WERI-Rb-1 (cell line): ENCODE measurements at regions not wholly inside any gene's neighbourhood (a gene's known extent, or its start where the extent isn't known, plus 50 kb on each side); places are given as distances from the start of the nearest gene placed in this dataset.

Experiments used
- DNase-seq: peaks from one replicate; pipeline ENCODE4 v3.0.0-alpha.2; 2020
- H3K27ac ChIP-seq: fragments of 250-450 bp; sonication (Bioruptor Pico); 2 replicates; pipeline ENCODE4 v1.5.1; 2020; ENCODE audit warnings: mild to moderate bottlenecking, moderate library complexity
- H3K27me3 ChIP-seq: fragments of 250-450 bp; sonication (Bioruptor Pico); 2 replicates; pipeline ENCODE4 v1.5.1; 2021; ENCODE audit warnings: mild to moderate bottlenecking, low read depth, moderate library complexity; ENCODE audit not compliant: insufficient read depth, severe bottlenecking
- H3K36me3 ChIP-seq: fragments of 250-450 bp; sonication (Bioruptor Pico); 2 replicates; pipeline ENCODE4 v1.5.1; 2020; ENCODE audit warnings: mild to moderate bottlenecking, moderate library complexity
- H3K4me3 ChIP-seq: 2 replicates; pipeline ENCODE4 v1.5.1; 2011; ENCODE audit warnings: low read depth, mild to moderate bottlenecking, control low read depth, low read length
- H3K9me3 ChIP-seq: fragments of 250-450 bp; sonication (Bioruptor Pico); 2 replicates; pipeline ENCODE4 v1.5.1; 2021; ENCODE audit warnings: mild to moderate bottlenecking, moderate library complexity; ENCODE audit not compliant: severe bottlenecking
- TF ChIP-seq, protein P1 (sequence below): IDR thresholded peaks from 2 replicates; pipeline ENCODE4 v1.5.1; 2011; ENCODE audit warnings: low read depth, mild to moderate bottlenecking, control low read depth, inconsistent platforms, low read length

DNA sequence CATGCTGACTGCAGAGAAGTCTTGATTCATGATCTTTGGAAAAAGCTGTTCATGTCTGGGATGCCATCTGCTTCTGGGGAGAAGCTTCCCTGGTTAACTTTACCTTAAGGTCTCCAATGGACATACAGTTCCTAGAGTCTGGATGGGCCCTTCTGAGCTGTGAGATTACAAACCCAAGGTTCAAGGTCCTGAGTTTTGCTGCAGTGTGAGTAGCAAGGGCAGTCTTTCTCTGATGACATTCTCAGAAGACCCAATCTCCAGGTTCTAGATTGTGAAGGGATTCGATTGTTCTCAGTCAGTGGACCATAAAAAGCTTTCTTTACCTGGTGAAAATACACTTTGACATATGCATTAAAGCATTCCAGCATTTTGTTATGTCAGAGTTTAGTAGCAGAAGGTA lies 179.2 kb downstream of the AASDH start:
- no peak overlapping the region for H3K27ac ChIP-seq
- DNase-seq: no peak
- H3K36me3 ChIP-seq: peaks cover 30% of the 10 kb centered on the region
- no peaks in the 10 kb centered on the region for H3K27me3 ChIP-seq
- H3K9me3 ChIP-seq: peaks cover 7% of the 10 kb centered on the region
- TF ChIP-seq, protein P1, sequence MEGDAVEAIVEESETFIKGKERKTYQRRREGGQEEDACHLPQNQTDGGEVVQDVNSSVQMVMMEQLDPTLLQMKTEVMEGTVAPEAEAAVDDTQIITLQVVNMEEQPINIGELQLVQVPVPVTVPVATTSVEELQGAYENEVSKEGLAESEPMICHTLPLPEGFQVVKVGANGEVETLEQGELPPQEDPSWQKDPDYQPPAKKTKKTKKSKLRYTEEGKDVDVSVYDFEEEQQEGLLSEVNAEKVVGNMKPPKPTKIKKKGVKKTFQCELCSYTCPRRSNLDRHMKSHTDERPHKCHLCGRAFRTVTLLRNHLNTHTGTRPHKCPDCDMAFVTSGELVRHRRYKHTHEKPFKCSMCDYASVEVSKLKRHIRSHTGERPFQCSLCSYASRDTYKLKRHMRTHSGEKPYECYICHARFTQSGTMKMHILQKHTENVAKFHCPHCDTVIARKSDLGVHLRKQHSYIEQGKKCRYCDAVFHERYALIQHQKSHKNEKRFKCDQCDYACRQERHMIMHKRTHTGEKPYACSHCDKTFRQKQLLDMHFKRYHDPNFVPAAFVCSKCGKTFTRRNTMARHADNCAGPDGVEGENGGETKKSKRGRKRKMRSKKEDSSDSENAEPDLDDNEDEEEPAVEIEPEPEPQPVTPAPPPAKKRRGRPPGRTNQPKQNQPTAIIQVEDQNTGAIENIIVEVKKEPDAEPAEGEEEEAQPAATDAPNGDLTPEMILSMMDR: no peak
- no peak overlapping the region for H3K4me3 ChIP-seq

DNA sequence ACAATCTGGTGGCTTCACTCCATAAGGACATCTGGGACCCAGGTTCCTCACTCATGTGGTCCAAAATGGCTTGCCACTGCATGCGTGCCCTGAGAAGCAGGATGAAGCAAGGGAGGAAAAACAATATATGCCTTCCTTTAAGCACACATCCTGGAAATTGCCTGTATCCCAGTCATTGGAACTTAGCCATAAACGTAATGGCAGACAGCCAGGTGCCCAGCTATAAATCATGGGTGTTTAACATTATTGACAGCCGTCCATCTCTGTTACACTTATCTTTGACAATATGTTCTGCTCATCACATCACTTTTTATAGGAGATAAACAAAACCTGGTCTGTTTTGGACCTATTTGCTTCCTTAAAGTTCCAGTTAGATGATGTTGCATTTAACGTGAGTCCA lies 181.0 kb downstream of the AASDH start:
- TF ChIP-seq, protein P1: no peak
- no peak overlapping the region for H3K4me3 ChIP-seq
- H3K9me3 ChIP-seq: peaks cover 4% of the 10 kb centered on the region
- no peaks in the 10 kb centered on the region for H3K27me3 ChIP-seq
- H3K27ac ChIP-seq: no peak overlapping the region
- H3K36me3 ChIP-seq: peaks cover 21% of the 10 kb centered on the region
- no peak for DNase-seq

DNA sequence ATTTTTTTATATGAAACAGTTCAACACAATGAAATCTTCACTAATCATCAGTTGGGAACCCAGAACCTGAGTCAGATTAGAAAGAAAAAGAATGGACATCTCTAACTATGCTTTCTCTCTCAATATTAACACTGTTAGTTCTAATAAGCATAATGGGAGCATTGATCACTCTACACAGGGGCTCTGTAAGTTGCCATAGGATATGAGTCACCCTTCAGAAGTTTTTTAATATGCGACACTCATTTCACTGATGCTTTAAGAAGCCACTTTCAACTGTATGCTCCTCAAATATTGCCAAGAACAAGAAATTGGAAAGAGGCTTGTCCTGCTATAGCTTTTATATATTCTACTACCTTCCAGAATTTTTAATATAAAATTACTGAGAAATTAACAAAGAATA lies 187.0 kb downstream of the AASDH start:
- H3K27ac ChIP-seq: no peak overlapping the region
- DNase-seq: no peak
- TF ChIP-seq, protein P1: no peak
- no peaks in the 10 kb centered on the region for H3K27me3 ChIP-seq
- no peaks in the 10 kb centered on the region for H3K9me3 ChIP-seq
- H3K4me3 ChIP-seq: no peak overlapping the region
- peaks cover 7% of the 10 kb centered on the region for H3K36me3 ChIP-seq

DNA sequence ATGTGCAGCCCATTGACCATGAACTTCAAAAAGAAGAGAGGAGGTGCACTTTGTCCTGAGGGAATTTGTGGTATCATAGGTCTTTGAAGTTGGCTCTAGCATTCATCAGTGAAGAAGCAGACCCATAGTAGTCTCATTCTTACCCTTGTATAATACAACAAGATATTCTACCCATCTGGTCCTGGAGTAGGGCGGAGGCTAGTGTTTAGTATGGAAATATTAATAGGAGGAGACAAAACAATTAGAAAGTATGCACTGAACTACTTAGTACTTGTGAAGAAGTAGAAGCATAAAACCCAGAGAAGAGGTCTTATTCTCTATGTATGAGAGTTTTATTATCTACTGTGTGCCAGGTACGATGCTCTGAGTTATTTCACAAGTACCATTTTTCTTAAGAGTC lies 189.0 kb downstream of the AASDH start:
- DNase-seq: no peak
- no peak overlapping the region for H3K27ac ChIP-seq
- no peaks in the 10 kb centered on the region for H3K9me3 ChIP-seq
- H3K4me3 ChIP-seq: no peak overlapping the region
- H3K36me3 ChIP-seq: no peaks in the 10 kb centered on the region; the same call in none of the 2 replicates
- TF ChIP-seq, protein P1: no peak
- no peaks in the 10 kb centered on the region for H3K27me3 ChIP-seq

DNA sequence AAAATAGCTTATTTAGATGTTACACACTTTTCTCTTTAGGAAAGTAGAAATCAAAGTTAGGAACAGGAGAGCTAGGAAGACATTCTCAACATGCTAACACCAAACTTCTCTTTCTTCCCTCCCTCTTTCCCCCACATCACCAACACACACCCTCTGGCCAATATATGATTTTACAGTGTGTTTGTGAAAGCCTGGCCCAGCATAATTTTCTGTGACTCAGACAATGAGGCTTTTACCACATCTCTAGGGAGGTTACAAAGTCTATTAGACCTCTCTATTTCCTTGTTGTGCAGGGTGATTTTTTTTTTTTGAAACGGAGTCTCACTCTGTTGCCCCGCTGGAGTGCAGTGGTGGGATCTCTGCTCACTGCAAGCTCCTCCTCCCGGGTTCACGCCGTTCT lies 189.9 kb downstream of the AASDH start:
- Histone ChIP-seq H3K9me3 (no peaks in the 10 kb centered on the region), H3K4me3 (no peak overlapping the region), H3K27ac (no peak overlapping the region), H3K27me3 (no peaks in the 10 kb centered on the region), H3K36me3 (no peaks in the 10 kb centered on the region; the same call in none of the 2 replicates)
- DNase-seq: no peak
- TF ChIP-seq, protein P1: no peak

DNA sequence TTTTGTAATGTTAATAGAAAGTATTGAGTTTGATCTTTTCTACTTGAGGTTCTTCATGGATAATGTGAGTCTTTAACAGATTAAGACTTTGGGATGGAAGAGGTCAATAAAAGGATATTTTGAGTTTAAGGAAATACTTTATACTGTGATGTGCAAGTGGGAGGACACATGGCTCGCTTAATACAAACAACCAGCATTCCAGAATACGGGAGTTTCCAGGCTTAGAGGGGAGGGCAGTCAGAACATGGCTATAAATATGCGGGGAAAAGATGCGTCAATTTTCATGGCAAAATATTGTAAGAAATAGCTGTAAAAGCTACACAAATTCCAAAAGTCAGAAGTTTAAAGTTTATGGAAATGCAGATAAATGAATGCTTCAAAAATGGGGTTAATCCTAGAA lies 192.3 kb downstream of the AASDH start:
- no peak for DNase-seq

More for the DNA sequence above, 192.3 kb downstream of the AASDH start:
- no peaks in the 10 kb centered on the region for H3K27me3 ChIP-seq
- no peak overlapping the region for H3K4me3 ChIP-seq
- no peak overlapping the region for H3K27ac ChIP-seq
- H3K36me3 ChIP-seq: peaks cover 15% of the 10 kb centered on the region
- no peaks in the 10 kb centered on the region for H3K9me3 ChIP-seq
- TF ChIP-seq, protein P1: no peak
